ENCODE measurements at regions not wholly inside any gene's neighbourhood (a gene's known extent, or its start where the extent isn't known, plus 50 kb on each side); places are given as distances from the start of the nearest gene placed in this dataset.

DNA sequence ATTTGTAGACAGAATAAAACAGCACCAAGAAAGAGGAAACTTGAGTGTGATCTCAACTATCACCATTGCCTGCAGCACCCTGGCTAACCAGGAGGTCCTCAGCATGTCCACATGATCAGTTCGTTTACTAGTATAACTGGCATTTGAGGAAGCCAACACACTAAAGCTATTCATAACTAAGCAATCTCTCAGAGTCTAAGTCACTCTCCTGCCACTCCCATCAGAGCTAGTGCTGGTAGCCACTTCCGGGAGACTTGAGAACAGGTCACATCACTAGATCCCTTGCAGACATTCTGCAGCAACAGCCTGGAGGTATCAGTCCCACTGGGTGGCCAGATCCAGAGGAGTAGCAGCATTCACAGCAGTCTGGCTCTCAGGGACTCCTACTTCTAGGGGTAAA, 352.9 kb upstream of the OR4E1 start:
- TF ChIP-seq, protein P1, sequence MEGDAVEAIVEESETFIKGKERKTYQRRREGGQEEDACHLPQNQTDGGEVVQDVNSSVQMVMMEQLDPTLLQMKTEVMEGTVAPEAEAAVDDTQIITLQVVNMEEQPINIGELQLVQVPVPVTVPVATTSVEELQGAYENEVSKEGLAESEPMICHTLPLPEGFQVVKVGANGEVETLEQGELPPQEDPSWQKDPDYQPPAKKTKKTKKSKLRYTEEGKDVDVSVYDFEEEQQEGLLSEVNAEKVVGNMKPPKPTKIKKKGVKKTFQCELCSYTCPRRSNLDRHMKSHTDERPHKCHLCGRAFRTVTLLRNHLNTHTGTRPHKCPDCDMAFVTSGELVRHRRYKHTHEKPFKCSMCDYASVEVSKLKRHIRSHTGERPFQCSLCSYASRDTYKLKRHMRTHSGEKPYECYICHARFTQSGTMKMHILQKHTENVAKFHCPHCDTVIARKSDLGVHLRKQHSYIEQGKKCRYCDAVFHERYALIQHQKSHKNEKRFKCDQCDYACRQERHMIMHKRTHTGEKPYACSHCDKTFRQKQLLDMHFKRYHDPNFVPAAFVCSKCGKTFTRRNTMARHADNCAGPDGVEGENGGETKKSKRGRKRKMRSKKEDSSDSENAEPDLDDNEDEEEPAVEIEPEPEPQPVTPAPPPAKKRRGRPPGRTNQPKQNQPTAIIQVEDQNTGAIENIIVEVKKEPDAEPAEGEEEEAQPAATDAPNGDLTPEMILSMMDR (IDR thresholded peaks at IDR 0.05), result no peak
- no peak for TF ChIP-seq POLR2A (IDR thresholded peaks at IDR 0.05)

Data from adrenal gland (tissue), 5 donors.